NT2/D1 (cell line): ENCODE measurements at regions not wholly inside any gene's neighbourhood (a gene's known extent, or its start where the extent isn't known, plus 50 kb on each side); places are given as distances from the start of the nearest gene placed in this dataset.

Experiments used
- DNase-seq: peaks from one replicate; pipeline ENCODE4 v3.0.0-alpha.2; 2011; ENCODE audit warnings: low read depth, low spot score
- H3K27me3 ChIP-seq: 2 replicates; pipeline ENCODE4 v1.6.0; 2011; ENCODE audit warnings: mild to moderate bottlenecking; ENCODE audit not compliant: insufficient read length, insufficient read depth
- H3K36me3 ChIP-seq: 2 replicates; pipeline ENCODE4 v1.6.1; 2011; ENCODE audit warnings: mild to moderate bottlenecking, low read length, mixed read lengths; ENCODE audit not compliant: insufficient read depth, insufficient read length
- H3K4me1 ChIP-seq: 2 replicates; pipeline ENCODE4 v1.5.1; 2011; ENCODE audit not compliant: insufficient read depth, insufficient read length
- H3K4me3 ChIP-seq: 2 replicates; pipeline ENCODE4 v1.5.1; 2011; ENCODE audit warnings: low read depth; ENCODE audit not compliant: insufficient read length
- H3K9ac ChIP-seq: 2 replicates; pipeline ENCODE4 v1.6.0; 2011; ENCODE audit warnings: low read depth; ENCODE audit not compliant: insufficient read length
- H3K9me3 ChIP-seq: 2 replicates; pipeline ENCODE4 v1.5.1; 2011; ENCODE audit warnings: mild to moderate bottlenecking, low read length; ENCODE audit not compliant: insufficient read depth
- SUZ12 ChIP-seq: IDR thresholded peaks from 2 replicates; pipeline ENCODE4 v1.6.1; 2011; ENCODE audit not compliant: insufficient read length, insufficient read depth; ENCODE audit errors: extremely low read depth
- YY1 ChIP-seq: IDR thresholded peaks from 2 replicates; pipeline ENCODE4 v1.6.1; 2011; ENCODE audit not compliant: insufficient read length, insufficient read depth
- ZNF274 ChIP-seq: IDR thresholded peaks from 2 replicates; pipeline ENCODE4 v1.6.1; 2011; ENCODE audit warnings: mild to moderate bottlenecking, low read depth, low read length

DNA sequence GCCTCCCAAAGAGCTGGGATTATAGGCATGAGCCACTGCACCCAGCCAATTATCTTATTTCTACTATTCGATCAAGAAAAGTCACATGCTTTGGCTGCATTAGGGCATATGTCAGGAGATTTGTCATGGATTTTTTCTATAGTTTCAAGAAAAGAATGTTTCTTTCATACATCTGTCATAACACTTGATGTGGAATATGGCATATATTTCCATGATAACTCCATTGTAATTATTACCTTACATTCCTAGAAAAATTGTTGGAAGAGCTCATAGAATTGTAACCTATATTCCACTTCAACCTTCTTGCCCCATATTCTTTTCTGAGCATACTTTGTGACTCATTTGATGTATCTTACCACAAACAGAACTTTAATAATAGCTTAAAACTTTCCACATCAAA is 740.9 kb upstream of the FLRT2 start:
- Histone ChIP-seq H3K27me3 (no peaks in the 10 kb centered on the region), H3K4me3 (no peak overlapping the region), H3K36me3 (no peaks in the 10 kb centered on the region), H3K4me1 (no peaks in the 10 kb centered on the region), H3K9me3 (no peaks in the 10 kb centered on the region), H3K9ac (no peak overlapping the region)
- TF ChIP-seq ZNF274 = no peak
- no peak for DNase-seq

DNA sequence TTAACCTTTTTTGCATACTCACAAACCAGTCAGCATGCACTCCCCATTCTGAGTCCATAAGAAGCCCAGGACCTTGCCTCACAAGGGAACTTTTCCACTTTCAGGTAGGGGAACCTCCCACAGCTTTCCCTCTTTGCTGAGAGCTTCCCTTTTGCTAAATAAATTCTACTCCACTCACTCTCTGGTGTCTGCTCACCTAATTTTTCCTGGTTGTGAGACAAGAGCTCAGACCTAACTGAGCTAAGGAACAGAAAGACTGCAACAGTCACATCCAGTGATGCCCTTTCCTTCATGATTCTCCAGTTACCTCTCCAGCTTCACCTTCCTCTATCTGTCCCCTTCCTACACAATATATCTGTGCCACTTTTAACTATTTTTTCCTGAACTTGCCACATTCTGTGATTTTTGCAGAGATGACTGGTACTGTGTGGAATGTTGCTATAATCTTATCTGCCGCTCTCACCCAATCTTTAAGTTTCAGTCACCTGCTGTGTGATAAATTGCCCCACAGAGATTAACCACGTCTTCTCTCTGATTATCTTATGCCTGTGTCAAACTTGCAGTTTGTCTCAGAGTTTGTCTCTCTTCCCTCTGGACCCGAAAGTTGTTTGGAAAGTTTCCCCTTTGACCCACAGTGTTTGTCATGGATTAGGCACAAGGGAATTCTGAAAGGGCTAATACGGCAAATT is 737.1 kb upstream of the FLRT2 start:
- Histone ChIP-seq H3K27me3 (no peaks in the 10 kb centered on the region), H3K9ac (no peak overlapping the region), H3K36me3 (no peaks in the 10 kb centered on the region), H3K9me3 (no peaks in the 10 kb centered on the region), H3K4me3 (no peak overlapping the region), H3K4me1 (no peaks in the 10 kb centered on the region)
- TF ChIP-seq SUZ12 = no peak
- no peak for TF ChIP-seq ZNF274
- no peak for TF ChIP-seq YY1
- no peak for DNase-seq

DNA sequence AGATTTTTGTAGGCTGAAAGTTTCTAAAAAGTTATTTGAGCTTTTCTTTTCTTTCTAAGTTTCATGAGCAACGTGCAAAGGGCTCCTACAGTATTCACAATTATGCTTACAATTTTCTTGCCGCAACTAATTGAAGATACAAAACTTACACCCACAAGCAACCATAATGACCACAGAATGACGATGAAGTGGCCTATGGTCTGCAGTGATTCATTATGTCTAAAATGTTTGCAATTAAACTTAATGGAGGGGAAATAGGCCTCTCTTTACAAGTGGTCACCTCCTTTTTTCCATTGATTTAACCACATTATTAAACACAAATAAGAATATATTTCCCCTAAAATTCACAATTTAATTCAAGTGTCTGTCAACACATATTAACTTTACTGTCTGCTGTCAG is 732.6 kb upstream of the FLRT2 start:
- Histone ChIP-seq H3K9me3 (no peaks in the 10 kb centered on the region), H3K4me1 (no peaks in the 10 kb centered on the region), H3K27me3 (no peaks in the 10 kb centered on the region), H3K4me3 (no peak overlapping the region), H3K36me3 (no peaks in the 10 kb centered on the region), H3K9ac (no peak overlapping the region)
- no peak for DNase-seq
- TF ChIP-seq SUZ12 (no peak), YY1 (no peak), ZNF274 (no peak)

DNA sequence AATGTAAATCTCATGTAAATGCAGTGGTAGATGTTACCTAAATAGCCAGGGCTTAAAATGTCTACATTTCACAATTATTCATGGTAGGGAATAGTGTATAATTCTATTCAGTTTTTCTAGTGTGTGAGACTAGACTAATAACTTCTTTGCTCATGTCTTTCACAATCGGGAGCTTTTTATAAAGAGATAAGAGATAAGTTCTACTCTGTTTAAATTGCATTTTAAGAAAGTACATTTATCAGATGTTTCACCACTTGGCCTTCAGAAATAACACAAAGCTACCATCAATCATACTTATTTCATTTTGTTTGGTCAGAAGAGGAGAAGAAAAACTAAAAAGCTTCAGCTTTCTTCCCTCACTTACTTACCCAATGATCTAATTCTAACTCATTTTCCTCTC is 725.5 kb upstream of the FLRT2 start:
- Histone ChIP-seq H3K4me1 (no peaks in the 10 kb centered on the region), H3K9me3 (no peaks in the 10 kb centered on the region), H3K4me3 (no peak overlapping the region), H3K9ac (no peak overlapping the region), H3K36me3 (no peaks in the 10 kb centered on the region), H3K27me3 (no peaks in the 10 kb centered on the region)
- no peak for DNase-seq
- TF ChIP-seq SUZ12 (no peak), YY1 (no peak), ZNF274 (no peak)

GRCh38 chr14:84804895-84805294 is 725.0 kb upstream of the FLRT2 start:
- H3K27me3 ChIP-seq = no peaks in the 10 kb centered on the region
- H3K36me3 ChIP-seq = no peaks in the 10 kb centered on the region
- no peak overlapping the region for H3K4me3 ChIP-seq
- no peak overlapping the region for H3K9ac ChIP-seq
- no peak for DNase-seq
- H3K4me1 ChIP-seq = no peaks in the 10 kb centered on the region
- no peak for TF ChIP-seq YY1
- TF ChIP-seq SUZ12 = no peak
- no peak for TF ChIP-seq ZNF274
- no peaks in the 10 kb centered on the region for H3K9me3 ChIP-seq

GRCh38 chr14:84806181-84806580 is 723.8 kb upstream of the FLRT2 start:
- DNase-seq = no peak
- H3K27me3 ChIP-seq = no peaks in the 10 kb centered on the region
- H3K9ac ChIP-seq = no peak overlapping the region
- H3K4me1 ChIP-seq = no peaks in the 10 kb centered on the region
- no peak overlapping the region for H3K4me3 ChIP-seq
- TF ChIP-seq YY1 (no peak), ZNF274 (no peak), SUZ12 (no peak)
- no peaks in the 10 kb centered on the region for H3K36me3 ChIP-seq
- no peaks in the 10 kb centered on the region for H3K9me3 ChIP-seq

- TF ChIP-seq SUZ12 (no peak), YY1 (no peak), ZNF274 (no peak)
- Histone ChIP-seq H3K27me3 (no peaks in the 10 kb centered on the region), H3K9ac (no peak overlapping the region), H3K4me3 (no peak overlapping the region), H3K36me3 (no peaks in the 10 kb centered on the region), H3K4me1 (no peaks in the 10 kb centered on the region), H3K9me3 (no peaks in the 10 kb centered on the region)
- no peak for DNase-seq
Observed at GRCh38 chr14:84806622-84807021, 723.3 kb upstream of the FLRT2 start.
